Fibroblast of lung (primary cell): ENCODE measurements at regions not wholly inside any gene's neighbourhood (a gene's known extent, or its start where the extent isn't known, plus 50 kb on each side); places are given as distances from the start of the nearest gene placed in this dataset.

Experiments
- CTCF ChIP-seq, 2 donors: IDR thresholded peaks in 1 of 2; conservative IDR thresholded peaks in 1 of 2; 1 replicate in 1 of 2; 2 replicates in 1 of 2; pipeline ENCODE4 v1.5.1; 2011 to 2012; ENCODE audit warnings: low read length in 2 of 2, control low read depth in 1 of 2, inconsistent platforms in 1 of 2, low read depth in 1 of 2, mild to moderate bottlenecking in 1 of 2
- EZH2 ChIP-seq: IDR thresholded peaks from 2 replicates; pipeline ENCODE4 v1.5.1; 2012; ENCODE audit warnings: low read length, control low read depth, mild to moderate bottlenecking; ENCODE audit errors: missing control alignments

GRCh38 chr2:67570611-67571010, 173.5 kb downstream of the ETAA1 start:
- TF ChIP-seq CTCF (conservative IDR thresholded peaks at IDR 0.05 in 1 of 2, IDR thresholded peaks at IDR 0.05 in 1 of 2; ENCODE audit: low read depth in 1 of 2, low read length in 2 of 2) (no peak), EZH2 (no peak)
